GM23338 (cell line): ENCODE measurements at regions not wholly inside any gene's neighbourhood (a gene's known extent, or its start where the extent isn't known, plus 50 kb on each side); places are given as distances from the start of the nearest gene placed in this dataset.

ENCODE experiments used
- CREB1 ChIP-seq: fragments of 250-450 bp; sonication (Bioruptor Pico); IDR thresholded peaks from 2 replicates; pipeline ENCODE4 v1.5.0; 2020; ENCODE audit warnings: low read depth, mild to moderate bottlenecking, moderate library complexity
- ETS1 ChIP-seq: IDR thresholded peaks from 2 replicates; pipeline ENCODE4 v1.6.1; 2016; ENCODE audit warnings: antibody characterized with exemption
- EZH2phosphoT487 ChIP-seq: fragments of 200-600 bp; sonication (generic); IDR thresholded peaks from one replicate; pipeline ENCODE4 v1.8.1; 2018; ENCODE audit warnings: antibody characterized with exemption; ENCODE audit not compliant: unreplicated experiment
- JUNB ChIP-seq: IDR thresholded peaks from one replicate; pipeline ENCODE4 v1.6.1; 2016; ENCODE audit warnings: antibody characterized with exemption; ENCODE audit not compliant: unreplicated experiment
- NANOG ChIP-seq: IDR thresholded peaks from 2 replicates; pipeline ENCODE4 v1.6.1; 2016; ENCODE audit warnings: antibody characterized with exemption, borderline replicate concordance
- ZNF114 ChIP-seq: fragments of 250-450 bp; sonication (Bioruptor Pico); IDR thresholded peaks from 2 replicates; pipeline ENCODE4 v1.5.0; 2020; ENCODE audit warnings: mild to moderate bottlenecking, moderate library complexity
- ZNF331 ChIP-seq: fragments of 250-450 bp; sonication (Bioruptor Pico); IDR thresholded peaks from 2 replicates; pipeline ENCODE4 v1.5.0; 2020; ENCODE audit warnings: low read depth, mild to moderate bottlenecking, moderate library complexity
- TF ChIP-seq, protein P1 (sequence below): fragments of 250-450 bp; sonication (Bioruptor Pico); IDR thresholded peaks from 2 replicates; pipeline ENCODE4 v1.5.0; 2020; ENCODE audit warnings: mild to moderate bottlenecking, moderate library complexity
- TF ChIP-seq, protein P2 (sequence below), 2 experiments: fragments of 200-600 bp in 1 of 2; sonication (generic) in 1 of 2; conservative IDR thresholded peaks; 2 replicates each; pipeline versions ENCODE4 v1.5.1 to v1.6.1; 2016 to 2017; ENCODE audit warnings: antibody characterized with exemption in 2 of 2, low read depth in 2 of 2, mild to moderate bottlenecking in 2 of 2, moderate library complexity in 1 of 2

DNA sequence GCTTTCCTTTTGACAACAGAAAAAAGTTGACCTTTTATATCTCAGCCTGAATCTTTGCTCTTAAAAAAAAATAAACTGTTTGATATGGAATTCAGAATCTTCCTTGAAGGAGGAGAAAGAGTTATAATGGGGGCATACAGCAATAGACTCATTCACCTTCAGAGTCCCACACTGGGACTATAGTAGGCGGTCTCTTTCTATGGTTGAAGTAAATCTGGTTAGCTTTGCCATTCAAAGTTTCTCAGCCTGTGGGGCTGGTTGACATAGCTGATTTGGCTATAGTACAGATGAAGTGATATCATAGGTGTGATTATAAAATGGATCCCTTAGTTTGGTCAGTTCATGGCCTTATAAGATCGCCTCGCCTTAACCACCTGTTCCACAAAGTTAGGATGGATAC, 156.2 kb downstream of the SH2D1A start (continued):
- TF ChIP-seq, protein P1, sequence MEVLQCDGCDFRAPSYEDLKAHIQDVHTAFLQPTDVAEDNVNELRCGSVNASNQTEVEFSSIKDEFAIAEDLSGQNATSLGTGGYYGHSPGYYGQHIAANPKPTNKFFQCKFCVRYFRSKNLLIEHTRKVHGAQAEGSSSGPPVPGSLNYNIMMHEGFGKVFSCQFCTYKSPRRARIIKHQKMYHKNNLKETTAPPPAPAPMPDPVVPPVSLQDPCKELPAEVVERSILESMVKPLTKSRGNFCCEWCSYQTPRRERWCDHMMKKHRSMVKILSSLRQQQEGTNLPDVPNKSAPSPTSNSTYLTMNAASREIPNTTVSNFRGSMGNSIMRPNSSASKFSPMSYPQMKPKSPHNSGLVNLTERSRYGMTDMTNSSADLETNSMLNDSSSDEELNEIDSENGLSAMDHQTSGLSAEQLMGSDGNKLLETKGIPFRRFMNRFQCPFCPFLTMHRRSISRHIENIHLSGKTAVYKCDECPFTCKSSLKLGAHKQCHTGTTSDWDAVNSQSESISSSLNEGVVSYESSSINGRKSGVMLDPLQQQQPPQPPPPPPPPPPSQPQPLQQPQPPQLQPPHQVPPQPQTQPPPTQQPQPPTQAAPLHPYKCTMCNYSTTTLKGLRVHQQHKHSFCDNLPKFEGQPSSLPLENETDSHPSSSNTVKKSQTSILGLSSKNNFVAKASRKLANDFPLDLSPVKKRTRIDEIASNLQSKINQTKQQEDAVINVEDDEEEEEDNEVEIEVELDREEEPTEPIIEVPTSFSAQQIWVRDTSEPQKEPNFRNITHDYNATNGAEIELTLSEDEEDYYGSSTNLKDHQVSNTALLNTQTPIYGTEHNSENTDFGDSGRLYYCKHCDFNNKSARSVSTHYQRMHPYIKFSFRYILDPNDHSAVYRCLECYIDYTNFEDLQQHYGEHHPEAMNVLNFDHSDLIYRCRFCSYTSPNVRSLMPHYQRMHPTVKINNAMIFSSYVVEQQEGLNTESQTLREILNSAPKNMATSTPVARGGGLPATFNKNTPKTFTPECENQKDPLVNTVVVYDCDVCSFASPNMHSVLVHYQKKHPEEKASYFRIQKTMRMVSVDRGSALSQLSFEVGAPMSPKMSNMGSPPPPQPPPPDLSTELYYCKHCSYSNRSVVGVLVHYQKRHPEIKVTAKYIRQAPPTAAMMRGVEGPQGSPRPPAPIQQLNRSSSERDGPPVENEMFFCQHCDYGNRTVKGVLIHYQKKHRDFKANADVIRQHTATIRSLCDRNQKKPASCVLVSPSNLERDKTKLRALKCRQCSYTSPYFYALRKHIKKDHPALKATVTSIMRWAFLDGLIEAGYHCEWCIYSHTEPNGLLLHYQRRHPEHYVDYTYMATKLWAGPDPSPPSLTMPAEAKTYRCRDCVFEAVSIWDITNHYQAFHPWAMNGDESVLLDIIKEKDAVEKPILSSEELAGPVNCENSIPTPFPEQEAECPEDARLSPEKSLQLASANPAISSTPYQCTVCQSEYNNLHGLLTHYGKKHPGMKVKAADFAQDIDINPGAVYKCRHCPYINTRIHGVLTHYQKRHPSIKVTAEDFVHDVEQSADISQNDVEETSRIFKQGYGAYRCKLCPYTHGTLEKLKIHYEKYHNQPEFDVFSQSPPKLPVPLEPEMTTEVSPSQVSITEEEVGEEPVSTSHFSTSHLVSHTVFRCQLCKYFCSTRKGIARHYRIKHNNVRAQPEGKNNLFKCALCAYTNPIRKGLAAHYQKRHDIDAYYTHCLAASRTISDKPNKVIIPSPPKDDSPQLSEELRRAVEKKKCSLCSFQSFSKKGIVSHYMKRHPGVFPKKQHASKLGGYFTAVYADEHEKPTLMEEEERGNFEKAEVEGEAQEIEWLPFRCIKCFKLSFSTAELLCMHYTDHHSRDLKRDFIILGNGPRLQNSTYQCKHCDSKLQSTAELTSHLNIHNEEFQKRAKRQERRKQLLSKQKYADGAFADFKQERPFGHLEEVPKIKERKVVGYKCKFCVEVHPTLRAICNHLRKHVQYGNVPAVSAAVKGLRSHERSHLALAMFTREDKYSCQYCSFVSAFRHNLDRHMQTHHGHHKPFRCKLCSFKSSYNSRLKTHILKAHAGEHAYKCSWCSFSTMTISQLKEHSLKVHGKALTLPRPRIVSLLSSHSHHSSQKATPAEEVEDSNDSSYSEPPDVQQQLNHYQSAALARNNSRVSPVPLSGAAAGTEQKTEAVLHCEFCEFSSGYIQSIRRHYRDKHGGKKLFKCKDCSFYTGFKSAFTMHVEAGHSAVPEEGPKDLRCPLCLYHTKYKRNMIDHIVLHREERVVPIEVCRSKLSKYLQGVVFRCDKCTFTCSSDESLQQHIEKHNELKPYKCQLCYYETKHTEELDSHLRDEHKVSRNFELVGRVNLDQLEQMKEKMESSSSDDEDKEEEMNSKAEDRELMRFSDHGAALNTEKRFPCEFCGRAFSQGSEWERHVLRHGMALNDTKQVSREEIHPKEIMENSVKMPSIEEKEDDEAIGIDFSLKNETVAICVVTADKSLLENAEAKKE (CRISPR knock-in tag) = no peak
- TF ChIP-seq ZNF114 (CRISPR knock-in tag) = no peak
- TF ChIP-seq JUNB = no peak
- TF ChIP-seq CREB1 (CRISPR knock-in tag) = no peak
- TF ChIP-seq, protein P2, sequence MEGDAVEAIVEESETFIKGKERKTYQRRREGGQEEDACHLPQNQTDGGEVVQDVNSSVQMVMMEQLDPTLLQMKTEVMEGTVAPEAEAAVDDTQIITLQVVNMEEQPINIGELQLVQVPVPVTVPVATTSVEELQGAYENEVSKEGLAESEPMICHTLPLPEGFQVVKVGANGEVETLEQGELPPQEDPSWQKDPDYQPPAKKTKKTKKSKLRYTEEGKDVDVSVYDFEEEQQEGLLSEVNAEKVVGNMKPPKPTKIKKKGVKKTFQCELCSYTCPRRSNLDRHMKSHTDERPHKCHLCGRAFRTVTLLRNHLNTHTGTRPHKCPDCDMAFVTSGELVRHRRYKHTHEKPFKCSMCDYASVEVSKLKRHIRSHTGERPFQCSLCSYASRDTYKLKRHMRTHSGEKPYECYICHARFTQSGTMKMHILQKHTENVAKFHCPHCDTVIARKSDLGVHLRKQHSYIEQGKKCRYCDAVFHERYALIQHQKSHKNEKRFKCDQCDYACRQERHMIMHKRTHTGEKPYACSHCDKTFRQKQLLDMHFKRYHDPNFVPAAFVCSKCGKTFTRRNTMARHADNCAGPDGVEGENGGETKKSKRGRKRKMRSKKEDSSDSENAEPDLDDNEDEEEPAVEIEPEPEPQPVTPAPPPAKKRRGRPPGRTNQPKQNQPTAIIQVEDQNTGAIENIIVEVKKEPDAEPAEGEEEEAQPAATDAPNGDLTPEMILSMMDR (conservative IDR thresholded peaks at IDR 0.05; ENCODE audit: low read depth in 2 of 2) = no peak
- no peak for TF ChIP-seq ZNF331 (CRISPR knock-in tag)
- no peak for TF ChIP-seq ETS1
- TF ChIP-seq NANOG = no peak
- no peak for TF ChIP-seq EZH2phosphoT487
